ENCODE measurements at regions not wholly inside any gene's neighbourhood (a gene's known extent, or its start where the extent isn't known, plus 50 kb on each side); places are given as distances from the start of the nearest gene placed in this dataset.

- no peaks in the 10 kb centered on the region for H3K36me3 ChIP-seq
- no peak overlapping the region for H3K4me3 ChIP-seq
- no peak for TF ChIP-seq CTCF (IDR thresholded peaks at IDR 0.05)
- no peaks in the 10 kb centered on the region for H3K9me3 ChIP-seq
- no peaks in the 10 kb centered on the region for H3K4me1 ChIP-seq
- intact Hi-C loops (cut with DNase I): no loop called here
- DNase-seq (ENCODE audit: low spot score in 2 of 2): no peak
- H3K27ac ChIP-seq: no peak overlapping the region
- no peaks in the 10 kb centered on the region for H3K27me3 ChIP-seq
These were observed 413.2 kb downstream of the EFNB2 start for GRCh38 chr13:106122234-106122633.

- no peak for TF ChIP-seq CTCF (IDR thresholded peaks at IDR 0.05)
- no peak for DNase-seq (ENCODE audit: low spot score in 2 of 2)
- Histone ChIP-seq H3K4me1 (no peaks in the 10 kb centered on the region), H3K9me3 (no peaks in the 10 kb centered on the region), H3K36me3 (no peaks in the 10 kb centered on the region), H3K4me3 (no peak overlapping the region), H3K27ac (no peak overlapping the region), H3K27me3 (no peaks in the 10 kb centered on the region)
- intact Hi-C loops (cut with DNase I): no loop called here
These were observed 414.2 kb downstream of the EFNB2 start for GRCh38 chr13:106121173-106121754.

- H3K9me3 ChIP-seq: no peaks in the 10 kb centered on the region
- H3K4me3 ChIP-seq: no peak overlapping the region
- intact Hi-C loops (cut with DNase I): no loop called here
- DNase-seq (ENCODE audit: low spot score in 2 of 2): no peak
- H3K4me1 ChIP-seq: no peaks in the 10 kb centered on the region
- no peak for TF ChIP-seq CTCF (IDR thresholded peaks at IDR 0.05)
- H3K36me3 ChIP-seq: no peaks in the 10 kb centered on the region
- no peak overlapping the region for H3K27ac ChIP-seq
- no peaks in the 10 kb centered on the region for H3K27me3 ChIP-seq
These were observed 416.5 kb downstream of the EFNB2 start for GRCh38 chr13:106118996-106119395.

- Histone ChIP-seq H3K4me3 (no peak overlapping the region), H3K27ac (no peak overlapping the region), H3K4me1 (no peaks in the 10 kb centered on the region), H3K27me3 (no peaks in the 10 kb centered on the region), H3K36me3 (no peaks in the 10 kb centered on the region), H3K9me3 (no peaks in the 10 kb centered on the region)
- no peak for TF ChIP-seq CTCF (IDR thresholded peaks at IDR 0.05)
- intact Hi-C loops (cut with DNase I): no loop called here
- no peak for DNase-seq (ENCODE audit: low spot score in 2 of 2)
These were observed 417.4 kb downstream of the EFNB2 start for GRCh38 chr13:106118050-106118449.

- H3K27ac ChIP-seq: no peak overlapping the region
- no peaks in the 10 kb centered on the region for H3K36me3 ChIP-seq
- H3K9me3 ChIP-seq: no peaks in the 10 kb centered on the region
- intact Hi-C loops (cut with DNase I): no loop called here
- H3K27me3 ChIP-seq: no peaks in the 10 kb centered on the region
- H3K4me3 ChIP-seq: no peak overlapping the region
- no peak for DNase-seq (ENCODE audit: low spot score in 2 of 2)
- H3K4me1 ChIP-seq: no peaks in the 10 kb centered on the region
- no peak for TF ChIP-seq CTCF (IDR thresholded peaks at IDR 0.05)
These were observed 417.8 kb downstream of the EFNB2 start for GRCh38 chr13:106117640-106118039.

- intact Hi-C loops (cut with DNase I): no loop called here
- TF ChIP-seq CTCF (IDR thresholded peaks at IDR 0.05): no peak
- Histone ChIP-seq H3K9me3 (no peaks in the 10 kb centered on the region), H3K27ac (no peak overlapping the region), H3K27me3 (no peaks in the 10 kb centered on the region), H3K36me3 (no peaks in the 10 kb centered on the region), H3K4me3 (no peak overlapping the region), H3K4me1 (no peaks in the 10 kb centered on the region)
- DNase-seq (ENCODE audit: low spot score in 2 of 2): no peak
These were observed 418.4 kb downstream of the EFNB2 start for GRCh38 chr13:106117035-106117434.

Measured in ascending aorta (tissue), 2 donors.